Hematopoietic multipotent progenitor cell treated with erythropoietin and hydrocortisone succinate and interleukin-3 and kit ligand, for 6 days (in vitro differentiated cells): ENCODE measurements at regions not wholly inside any gene's neighbourhood (a gene's known extent, or its start where the extent isn't known, plus 50 kb on each side); places are given as distances from the start of the nearest gene placed in this dataset.
"Not testable (repeated sequence)": the region's sequence is repeated elsewhere in the genome, so short reads cannot be mapped to it uniquely, and the experiment has no call there.

ENCODE experiments used
- DNase-seq: peaks from one replicate; pipeline ENCODE4 v3.0.0-alpha.2; 2015

DNA sequence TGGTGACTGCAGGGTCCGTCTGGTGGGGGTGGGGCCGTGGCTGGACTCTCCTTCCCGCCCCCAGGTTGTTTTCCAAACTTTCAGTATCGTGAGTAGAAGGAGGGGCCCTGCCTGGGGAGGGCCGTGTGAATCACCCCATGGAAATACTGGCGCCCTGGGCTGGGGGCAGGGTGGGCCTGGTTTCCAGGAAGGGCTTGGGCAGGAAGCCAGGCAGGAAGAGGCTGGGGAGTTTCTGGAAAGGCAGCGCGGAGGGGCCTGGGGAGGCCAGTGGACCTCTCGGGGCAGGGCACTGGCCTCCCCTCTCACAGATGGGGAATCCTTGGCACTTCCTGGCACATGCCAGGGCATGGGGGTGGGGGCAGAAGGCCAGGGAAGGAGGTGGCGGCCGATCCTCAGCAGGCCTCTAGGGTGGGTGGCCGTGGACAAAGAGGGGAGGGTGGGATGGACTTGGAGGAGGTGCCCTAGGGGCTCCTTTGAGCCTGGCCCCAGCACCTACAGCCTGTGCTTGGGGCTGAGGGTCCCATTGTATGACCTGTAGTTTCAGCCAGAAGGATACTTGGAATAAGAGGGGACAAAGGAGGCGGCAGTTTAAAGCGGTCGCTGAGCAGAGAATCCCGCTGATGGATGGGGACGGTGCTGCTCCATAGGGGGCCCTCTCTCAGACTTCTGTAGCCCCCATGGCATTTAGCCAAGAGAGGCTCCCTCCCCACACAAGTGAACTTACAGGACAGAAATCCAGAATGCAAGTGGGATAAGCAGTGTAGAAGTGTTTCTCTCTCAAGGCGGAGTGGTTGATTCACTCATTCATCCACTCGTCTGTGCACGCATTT, 56.5 kb upstream of the GATA2 start:
- DNase-seq = no peak

DNA sequence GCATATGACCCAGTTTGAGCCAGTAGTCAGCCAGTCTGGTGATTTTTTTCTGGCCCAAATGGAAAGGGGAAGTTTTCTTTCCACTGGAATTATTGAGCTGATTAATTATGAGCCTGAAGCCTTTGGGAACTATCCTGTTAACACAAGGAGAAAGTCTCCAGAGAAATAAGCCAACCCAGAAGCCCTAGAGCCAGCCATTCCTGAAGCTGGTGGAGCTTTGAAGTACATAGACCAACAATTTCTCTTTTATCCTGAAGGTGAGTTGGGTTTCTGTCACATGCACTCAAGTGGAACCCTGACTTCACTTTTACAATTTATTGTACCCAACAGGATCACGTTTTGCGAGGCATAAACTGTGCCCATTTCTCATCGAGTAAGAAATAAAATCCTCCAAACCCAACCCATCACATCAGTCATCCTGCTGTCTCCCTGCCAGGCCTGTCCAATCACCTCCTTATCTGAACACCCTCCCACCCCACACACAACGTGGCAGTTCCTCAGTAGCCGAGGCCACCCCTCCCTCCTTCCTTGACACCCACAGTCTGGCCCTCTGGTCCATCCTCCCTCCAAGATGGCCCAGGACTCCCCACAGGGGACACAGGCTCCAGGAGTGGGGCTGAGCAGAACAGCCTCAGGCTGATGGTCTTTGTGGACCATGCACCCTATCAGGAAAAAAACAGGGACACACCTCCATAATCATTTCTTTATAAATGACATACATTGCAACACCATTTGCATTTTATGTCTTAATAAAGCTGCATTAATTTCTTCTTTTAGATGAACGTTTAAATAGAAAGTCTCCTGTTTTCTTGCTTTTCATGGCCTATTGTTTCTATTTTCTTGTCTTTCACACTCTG, 55.7 kb upstream of the GATA2 start:
- peak; percentile 70 for DNase-seq

DNA sequence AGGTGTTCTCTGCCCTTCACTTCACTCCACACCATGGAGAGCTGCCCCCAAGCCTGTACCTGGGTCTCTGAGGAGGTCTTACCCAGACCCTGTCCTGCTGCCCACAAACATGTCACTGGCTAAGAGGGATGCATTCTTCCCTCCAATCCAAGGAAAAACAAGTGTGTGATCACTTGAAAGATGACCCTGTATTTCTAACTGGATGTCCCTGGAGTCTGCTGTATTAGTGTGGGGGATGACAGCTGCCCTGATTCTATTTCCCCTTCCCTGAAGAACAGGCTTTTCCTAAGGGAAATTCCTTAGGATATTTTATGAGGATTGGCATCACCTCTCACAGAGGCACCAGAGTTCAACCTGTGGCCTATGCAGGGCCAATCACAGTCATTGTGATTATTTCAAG, 55.0 kb upstream of the GATA2 start:
- DNase-seq = no peak

DNA sequence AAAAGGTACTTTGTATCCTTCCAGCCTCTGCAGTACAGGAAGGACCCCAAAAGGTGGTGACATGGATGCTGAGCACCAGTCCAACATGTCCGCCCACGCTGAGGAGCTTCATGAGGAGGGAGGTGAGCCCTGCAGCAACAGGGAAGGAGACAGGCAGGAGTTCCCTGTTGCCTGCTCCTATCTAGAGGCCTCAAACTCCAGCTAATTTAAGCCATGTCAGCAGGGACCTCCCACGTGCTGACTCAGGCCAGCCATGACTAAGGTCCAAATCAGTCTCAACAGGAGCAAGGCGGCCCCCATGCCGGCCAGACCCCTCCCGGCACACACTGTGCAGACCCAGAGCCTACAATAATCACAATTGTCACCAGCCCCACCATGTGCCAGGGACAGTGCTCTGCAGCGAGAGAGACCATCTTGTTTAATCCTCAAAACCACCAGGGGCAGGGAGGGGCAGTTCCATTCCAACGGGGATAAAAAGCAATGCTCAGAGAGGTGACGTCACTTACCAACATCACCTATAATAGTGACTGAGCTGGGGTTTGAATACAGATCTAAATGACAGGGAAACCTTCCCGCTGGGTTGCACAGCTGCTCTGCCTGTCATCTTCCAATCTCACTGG, 54.5 kb upstream of the GATA2 start:
- DNase-seq = peak; percentile 38

DNA sequence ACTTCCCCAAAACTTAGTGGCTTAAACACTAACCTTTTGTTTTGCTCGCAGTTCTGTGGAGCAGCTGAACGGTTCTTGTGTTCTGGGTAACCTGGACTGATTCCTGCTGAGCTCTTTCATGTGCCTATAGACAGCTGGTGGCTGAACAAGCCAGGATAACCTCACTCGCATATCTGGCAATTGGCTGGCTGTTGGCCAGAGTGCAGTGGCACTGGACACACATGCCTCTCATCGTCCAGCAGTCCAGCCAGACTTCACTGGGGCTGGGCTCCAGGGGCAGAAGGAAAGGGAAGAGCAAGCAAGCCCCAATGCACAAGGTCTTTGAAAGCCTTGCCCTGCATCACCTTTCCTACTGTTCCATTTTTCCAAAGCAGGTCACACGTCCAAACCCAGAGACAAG, 53.6 kb upstream of the GATA2 start:
- DNase-seq = no peak

DNA sequence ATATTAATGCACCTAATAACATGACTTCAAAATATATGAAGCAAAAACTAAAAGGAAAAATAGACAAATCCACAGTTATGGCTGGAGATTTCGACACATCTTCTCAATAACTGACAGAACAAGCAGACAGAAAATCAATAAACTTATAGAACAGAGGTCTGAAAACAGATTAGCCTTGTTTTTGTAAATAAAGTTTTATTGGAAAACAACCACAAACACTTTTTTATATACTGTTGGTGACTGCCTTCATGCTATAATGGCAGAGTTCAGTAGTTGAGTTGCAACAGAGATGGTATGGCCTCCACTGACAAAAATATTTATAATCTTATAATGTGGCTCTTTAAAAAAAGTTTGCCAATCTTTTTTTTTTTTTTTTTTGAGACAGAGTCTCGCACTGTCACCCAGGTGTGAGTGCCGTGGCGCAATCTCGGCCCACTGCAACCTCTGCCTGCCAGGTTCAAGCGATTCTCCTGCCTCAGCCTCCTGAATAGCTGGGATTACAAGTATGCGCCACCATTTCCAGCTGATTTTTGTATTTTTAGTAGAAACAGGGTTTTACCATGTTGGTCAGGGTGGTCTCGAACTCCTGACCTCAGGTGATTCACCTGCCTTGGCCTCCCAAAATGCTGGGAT, 52.2 kb upstream of the GATA2 start:
- DNase-seq = no peak

DNA sequence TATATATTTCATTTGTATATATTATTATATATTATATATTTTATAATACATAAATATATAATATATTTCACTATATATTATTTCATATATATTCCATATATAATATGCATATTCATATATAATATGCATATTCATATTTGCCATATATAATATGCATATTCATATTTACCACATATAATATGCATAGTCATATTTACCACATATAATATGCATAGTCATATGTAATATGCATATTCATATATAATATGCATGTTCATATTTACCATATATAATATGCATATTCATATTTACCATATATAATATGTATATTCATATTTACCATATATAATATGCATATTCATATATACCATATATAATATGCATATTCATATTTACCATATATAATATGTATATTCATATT, 51.2 kb upstream of the GATA2 start:
- DNase-seq = no peak

DNA sequence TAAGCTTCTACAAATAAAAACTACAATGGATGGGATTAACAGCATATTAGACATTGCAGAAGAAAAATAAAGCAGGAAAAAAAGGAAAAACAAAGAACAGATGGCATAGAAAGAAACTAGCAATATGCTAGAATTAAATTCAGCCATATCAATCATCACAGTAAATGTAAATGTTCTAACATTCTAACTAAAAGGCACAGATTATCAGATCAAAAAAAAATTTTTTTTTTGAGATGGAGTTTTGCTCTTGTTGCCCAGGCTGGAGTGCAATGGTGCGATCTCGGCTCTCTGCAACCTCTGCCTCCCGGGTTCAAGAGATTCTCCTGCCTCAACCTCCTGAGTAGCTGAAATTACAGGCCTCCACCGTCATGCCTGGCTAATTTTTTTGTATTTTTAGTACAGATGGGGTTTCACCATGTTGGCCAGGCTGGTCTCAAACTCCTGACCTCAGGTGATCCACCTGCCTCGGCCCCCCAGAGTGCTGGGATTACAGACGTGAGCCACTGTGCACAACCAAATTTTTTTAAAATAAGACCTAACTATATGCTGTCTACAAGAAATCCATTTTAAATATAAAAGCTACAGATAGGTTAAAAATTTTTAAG, 50.7 kb upstream of the GATA2 start:
- DNase-seq = not testable (repeated sequence)
